Stimulated activated CD4-positive, alpha-beta T cell treated with anti-CD3 and anti-CD28 coated beads, Interleukin-1b, Interleukin-23, amount 100 ng/mL, for 24 hours (primary cell): ENCODE measurements at regions not wholly inside any gene's neighbourhood (a gene's known extent, or its start where the extent isn't known, plus 50 kb on each side); places are given as distances from the start of the nearest gene placed in this dataset.

Source experiments
- DNase-seq, 4 experiments: peaks; one replicate each; pipeline ENCODE4 v3.0.0-alpha.2; 2020; ENCODE audit warnings: low read depth in 4 of 4, low spot score in 1 of 4

DNA sequence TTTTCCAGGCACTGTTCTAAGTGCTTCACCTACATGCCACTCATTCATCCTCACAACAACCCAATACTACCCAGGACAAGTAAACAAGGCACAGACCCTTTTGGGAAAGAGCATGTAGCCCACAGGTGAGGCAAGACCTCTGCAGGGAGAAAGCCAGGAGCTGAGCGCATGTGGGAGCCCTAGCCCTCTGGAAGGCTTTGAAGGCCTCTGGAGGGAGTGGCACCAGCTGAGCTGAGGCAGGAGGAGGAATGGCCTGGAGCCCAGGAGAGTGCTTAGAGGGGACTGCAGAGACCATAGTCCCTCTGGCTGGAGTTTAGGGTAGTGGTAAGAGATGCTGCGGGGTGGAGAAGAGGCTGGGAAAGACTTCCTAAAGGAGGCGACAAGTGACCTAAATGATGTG lies 516.5 kb downstream of the FUT8 start:
- DNase-seq, result no peak

- DNase-seq, result no peak
Observed at GRCh38 chr14:65933400-65934069, 521.0 kb downstream of the FUT8 start.

DNA sequence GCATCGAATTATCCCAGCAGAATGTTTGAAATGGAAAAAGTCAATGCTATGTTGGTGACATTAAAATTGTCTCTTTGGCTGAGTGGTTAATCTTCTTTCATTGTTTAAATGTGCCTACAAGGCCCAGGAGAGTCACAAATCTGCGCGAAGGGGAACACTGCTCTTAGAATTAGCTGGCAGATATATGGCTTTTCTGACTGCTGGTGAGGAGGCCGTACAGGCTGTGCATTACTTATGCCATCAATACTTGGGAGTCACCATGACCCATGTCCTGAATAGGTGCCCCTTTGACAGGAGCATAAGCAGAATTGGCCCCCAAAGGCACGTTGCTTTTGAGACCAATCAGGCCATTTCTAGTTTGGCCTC lies 521.5 kb downstream of the FUT8 start:
- DNase-seq, result no peak

GRCh38 chr14:65936342-65936975 lies 523.9 kb downstream of the FUT8 start:
- no peak for DNase-seq

DNA sequence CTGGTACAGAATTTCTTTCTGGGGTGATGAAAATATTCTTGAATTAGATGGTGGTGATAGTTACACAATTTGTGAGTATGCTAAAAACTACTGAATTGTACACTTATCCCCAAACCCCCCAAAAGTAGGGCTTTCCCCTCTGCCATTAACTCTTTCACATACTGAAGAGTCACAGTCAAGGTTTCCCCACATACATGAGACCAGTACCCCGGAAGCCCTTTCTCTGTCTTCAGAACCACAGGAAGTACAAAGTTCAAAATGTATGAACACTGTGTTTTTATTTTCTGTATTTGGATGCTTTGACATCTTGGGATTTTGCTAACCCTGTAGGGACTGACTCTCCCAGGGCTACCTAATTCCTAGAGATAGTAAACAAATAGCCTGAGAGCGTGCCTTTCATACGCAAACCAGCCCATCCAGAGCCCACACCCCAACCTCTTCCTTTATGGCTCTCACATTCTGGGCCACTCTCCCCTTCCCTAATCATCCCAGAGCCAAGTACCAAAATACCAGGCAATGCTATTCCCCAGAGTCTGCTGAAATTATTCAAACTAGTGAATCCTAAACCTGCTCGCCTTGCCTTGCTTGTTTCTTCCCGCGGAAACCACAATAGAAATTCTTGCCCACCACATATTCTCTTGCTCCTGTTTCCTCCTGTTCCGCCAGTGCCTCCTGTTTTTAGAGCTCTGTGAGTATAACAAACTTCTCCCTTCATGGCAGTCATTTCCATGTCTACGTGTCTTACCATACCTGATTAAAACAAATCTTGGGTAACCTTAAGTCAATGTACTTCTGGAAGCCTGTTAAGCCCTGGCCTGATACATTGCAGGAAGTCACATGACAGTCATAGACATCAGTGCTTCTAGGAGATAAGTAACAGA lies 524.8 kb downstream of the FUT8 start:
- no peak for DNase-seq

GRCh38 chr14:65937960-65938316 lies 525.4 kb downstream of the FUT8 start:
- no peak for DNase-seq

DNA sequence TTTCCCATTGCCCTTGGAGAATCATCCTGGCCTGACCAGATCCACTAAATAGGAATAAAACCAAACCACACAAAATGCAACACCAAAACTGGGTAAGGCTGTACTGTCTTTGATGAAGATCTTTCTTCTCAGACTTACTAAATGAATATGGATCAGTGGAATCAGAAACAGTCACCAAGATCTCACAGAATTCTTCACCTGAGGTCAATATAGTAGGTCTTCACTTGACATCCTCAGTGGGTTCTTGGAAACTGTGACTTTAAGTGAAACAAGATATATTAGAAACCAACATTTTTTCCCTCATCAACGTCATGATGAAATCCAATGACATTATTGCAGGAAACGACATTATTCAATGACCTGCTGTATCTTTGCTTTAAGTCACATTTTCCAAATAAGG lies 526.2 kb downstream of the FUT8 start:
- no peak for DNase-seq

DNA sequence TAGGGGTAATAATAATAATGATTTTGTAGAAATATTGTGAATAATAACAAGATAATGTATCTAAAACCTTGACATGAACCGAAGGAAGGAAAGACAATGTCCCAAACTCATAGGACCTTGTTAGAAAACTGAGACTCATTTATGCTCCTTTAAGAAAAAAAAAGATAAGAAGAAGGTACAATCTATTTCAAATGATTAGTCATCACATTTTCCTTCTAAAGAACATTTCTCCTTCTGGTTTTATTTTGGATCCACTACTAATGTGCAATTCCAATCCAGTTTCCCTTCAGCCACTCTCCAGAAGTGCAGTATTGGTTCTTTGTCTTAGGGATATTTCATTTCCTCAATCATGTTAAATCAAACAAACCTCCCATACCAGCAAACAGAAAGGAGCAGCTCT lies 526.7 kb downstream of the FUT8 start:
- DNase-seq, result no peak

DNA sequence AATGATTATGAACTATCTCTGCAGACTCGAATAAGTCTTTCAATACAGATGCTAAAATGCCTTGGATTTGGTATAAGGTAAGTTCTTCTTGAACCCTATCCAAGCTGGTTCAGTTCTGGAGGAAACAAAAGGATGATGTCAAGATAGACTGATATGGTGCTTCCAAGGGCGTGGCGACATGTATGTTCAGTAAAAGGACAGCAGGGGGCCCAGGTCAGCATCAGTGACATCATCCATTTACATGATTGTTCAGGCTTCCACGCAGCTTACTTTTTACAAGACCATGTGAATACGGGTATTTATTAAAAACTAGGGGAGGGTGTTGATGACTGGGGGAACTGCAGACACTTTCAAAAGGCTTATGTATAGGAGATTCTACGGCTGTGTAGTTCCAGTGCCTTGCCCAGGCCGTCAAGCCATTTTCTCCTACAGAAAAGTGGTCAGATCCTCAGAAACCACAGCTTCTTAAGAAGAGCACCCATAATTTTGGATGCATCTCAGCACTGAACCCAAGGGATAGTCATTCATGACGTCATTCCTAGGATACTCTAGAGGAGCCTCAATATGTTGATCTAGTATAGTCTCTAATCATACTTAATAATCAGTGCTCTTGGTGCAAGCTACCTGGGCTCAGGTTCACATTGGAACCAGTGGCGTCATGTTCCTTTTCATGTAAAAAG lies 527.7 kb downstream of the FUT8 start:
- no peak for DNase-seq

GRCh38 chr14:65941091-65941490 lies 528.6 kb downstream of the FUT8 start:
- DNase-seq, result no peak

- no peak for DNase-seq
Observed at GRCh38 chr14:65943150-65943549, 530.6 kb downstream of the FUT8 start.

DNA sequence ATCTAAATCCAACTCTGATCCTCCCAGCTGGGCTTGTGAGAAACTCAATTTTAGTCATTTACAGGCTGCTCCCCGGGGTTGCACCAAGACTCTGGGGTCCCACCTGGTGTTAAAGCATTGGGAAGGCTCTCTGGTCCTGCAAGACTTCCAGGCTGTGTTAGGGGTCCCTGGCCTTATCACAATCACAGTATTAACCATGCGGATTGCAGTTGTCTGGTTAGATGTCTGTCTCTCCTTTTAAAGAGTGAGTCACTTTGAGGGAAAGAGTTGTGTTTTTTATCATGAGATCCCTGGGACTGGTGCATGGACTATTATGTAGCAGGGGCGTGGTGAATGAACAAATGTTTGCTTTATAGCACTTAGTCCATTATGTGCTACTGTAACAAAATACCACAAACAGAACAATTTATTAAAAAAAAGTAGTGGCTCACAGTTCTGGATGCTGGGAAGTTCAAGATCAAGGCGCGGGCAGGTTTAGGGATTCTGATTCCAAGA lies 531.4 kb downstream of the FUT8 start:
- no peak for DNase-seq

DNA sequence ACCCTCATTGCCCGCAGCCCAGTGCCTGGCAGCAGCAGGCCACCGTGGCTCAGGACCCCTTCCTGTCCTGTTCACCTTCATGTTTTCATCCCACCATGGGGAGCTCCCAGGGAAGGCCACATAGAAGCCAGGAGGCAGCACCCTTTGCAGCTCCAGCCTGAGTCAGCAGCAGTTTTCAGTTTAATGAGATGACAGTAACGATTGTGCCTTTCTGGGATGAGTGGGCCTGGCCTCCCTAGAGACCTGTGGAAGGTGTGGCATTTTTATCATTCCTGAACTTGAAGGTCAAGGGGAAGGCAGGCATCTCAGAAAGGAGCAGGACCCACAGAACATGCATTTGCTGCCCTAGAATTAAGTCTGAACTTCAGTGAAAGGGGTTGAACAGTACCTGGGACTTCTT lies 532.8 kb downstream of the FUT8 start:
- no peak for DNase-seq

GRCh38 chr14:65946494-65946893 lies 534.0 kb downstream of the FUT8 start:
- no peak for DNase-seq

DNA sequence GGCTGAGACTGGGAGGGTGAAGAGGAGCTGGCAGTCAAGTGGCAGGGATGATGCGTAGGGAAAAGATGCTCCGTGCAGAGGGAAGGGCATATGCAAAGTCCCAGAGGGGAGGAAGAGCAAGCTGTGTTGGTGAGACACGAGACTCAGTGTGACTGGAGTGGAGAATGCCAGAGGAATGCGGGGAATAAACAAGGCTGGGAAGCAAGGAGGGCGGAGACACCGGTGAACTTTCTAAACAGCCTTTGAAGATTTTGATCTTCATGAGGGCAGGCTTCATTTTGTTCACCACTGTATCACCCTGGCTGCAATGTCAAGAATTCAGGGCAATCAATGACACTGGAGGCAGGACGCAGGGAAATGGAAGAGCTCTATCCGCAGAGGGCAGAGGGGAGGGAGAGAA lies 535.8 kb downstream of the FUT8 start:
- DNase-seq, result no peak

- peak in 1 of 4 experiments; percentile 24 for DNase-seq
Observed at GRCh38 chr14:65949711-65950516, 536.3 kb upstream of the CCDC196 start.

- DNase-seq, result no peak
Observed at GRCh38 chr14:65954942-65955341, 531.2 kb upstream of the CCDC196 start.

GRCh38 chr14:65957631-65958205 lies 528.5 kb upstream of the CCDC196 start:
- no peak for DNase-seq

- DNase-seq, result no peak
Observed at GRCh38 chr14:65958664-65959562, 527.3 kb upstream of the CCDC196 start.
